IMR-90 (cell line): ENCODE measurements at regions not wholly inside any gene's neighbourhood (a gene's known extent, or its start where the extent isn't known, plus 50 kb on each side); places are given as distances from the start of the nearest gene placed in this dataset.

Experiments
- ATAC-seq: fragments of 200-7000 bp; cut with Tn5 transposase; 2 replicates; pipeline ENCODE4 v1.9.1; 2020; ENCODE audit warnings: low read depth, mild to moderate bottlenecking, moderate library complexity
- BruUV-seq: library from RNA; stranded (reverse); fragments of 400-500 nt; replicated peaks from 2 replicates; lab custom pipeline; 2021; lab: Mats Ljungman, UMichigan
- CTCF ChIA-PET: fragments of 300-600 bp; formaldehyde crosslinking; extraction: SDS; loops from one replicate; lab custom pipeline; 2021; ENCODE audit warnings: antibody characterized with exemption; lab: Yijun Ruan, JAX
- POLR2A ChIA-PET: fragments of 300-600 bp; sonication (Branson Sonifier 250); formaldehyde crosslinking; loops from one replicate; lab custom pipeline; 2022; ENCODE audit warnings: antibody characterized with exemption; ENCODE audit not compliant: unreplicated experiment; lab: Charles Lee
- DNase-seq: peaks from one replicate; pipeline ENCODE4 v3.0.0; 2013
- H2AFZ ChIP-seq: replicated peaks from 2 replicates; pipeline ENCODE3; 2013; ENCODE audit warnings: low read length, mild to moderate bottlenecking; ENCODE audit not compliant: poor library complexity
- H2AK5ac ChIP-seq: 2 replicates; pipeline ENCODE4 v1.6.1; 2013; ENCODE audit warnings: low read depth, low read length, inconsistent platforms
- H2AK9ac ChIP-seq: replicated peaks from 2 replicates; pipeline ENCODE3; 2013; ENCODE audit warnings: mild to moderate bottlenecking, low read depth, low read length, moderate library complexity; ENCODE audit not compliant: poor library complexity
- H2BK120ac ChIP-seq: 2 replicates; pipeline ENCODE4 v1.6.1; 2013; ENCODE audit warnings: low read depth, low read length, inconsistent platforms
- H2BK15ac ChIP-seq: 3 replicates; pipeline ENCODE4 v1.6.1; 2013; ENCODE audit warnings: low read depth, low read length, inconsistent platforms
- H2BK20ac ChIP-seq: 2 replicates; pipeline ENCODE4 v1.6.1; 2013; ENCODE audit warnings: low read depth, mild to moderate bottlenecking, inconsistent platforms, low read length, moderate library complexity
- H2BK5ac ChIP-seq: 2 replicates; pipeline ENCODE4 v1.6.1; 2013; ENCODE audit warnings: mild to moderate bottlenecking, low read depth, low read length, inconsistent platforms; ENCODE audit not compliant: poor library complexity, severe bottlenecking
- H3K14ac ChIP-seq: replicated peaks from 2 replicates; pipeline ENCODE4 v1.6.1; 2013; ENCODE audit warnings: low read depth, low read length, inconsistent platforms
- H3K18ac ChIP-seq: 2 replicates; pipeline ENCODE4 v1.6.1; 2013; ENCODE audit warnings: low read depth, low read length, control low read depth
- H3K23ac ChIP-seq: 2 replicates; pipeline ENCODE4 v1.6.1; 2013; ENCODE audit warnings: low read depth, low read length, inconsistent platforms
- H3K27ac ChIP-seq: 2 replicates; pipeline ENCODE4 v1.5.1; 2013; ENCODE audit warnings: mild to moderate bottlenecking, control low read depth, low read length; ENCODE audit not compliant: insufficient read depth
- H3K27me3 ChIP-seq: 2 replicates; pipeline ENCODE4 v1.6.1; 2013; ENCODE audit warnings: low read length; ENCODE audit not compliant: control insufficient read depth, insufficient read depth
- H3K36me3 ChIP-seq: 2 replicates; pipeline ENCODE4 v1.6.1; 2013; ENCODE audit warnings: low read length, mixed read lengths; ENCODE audit not compliant: control insufficient read depth, insufficient read depth
- H3K4ac ChIP-seq: 2 replicates; pipeline ENCODE4 v1.6.1; 2013; ENCODE audit warnings: low read depth, low read length, inconsistent platforms
- H3K4me1 ChIP-seq: 2 replicates; pipeline ENCODE4 v1.6.1; 2013; ENCODE audit warnings: low read length, mixed read lengths; ENCODE audit not compliant: control insufficient read depth, insufficient read depth
- H3K4me2 ChIP-seq: 2 replicates; pipeline ENCODE4 v1.6.1; 2013; ENCODE audit warnings: low read depth, mild to moderate bottlenecking, control low read depth, low read length, moderate library complexity
- H3K4me3 ChIP-seq: 2 replicates; pipeline ENCODE4 v1.5.1; 2013; ENCODE audit warnings: low read depth, mild to moderate bottlenecking, control low read depth, low read length, moderate library complexity; ENCODE audit not compliant: insufficient read depth
- H3K56ac ChIP-seq: 2 replicates; pipeline ENCODE4 v1.6.1; 2013; ENCODE audit warnings: low read length, inconsistent platforms; ENCODE audit not compliant: insufficient read depth; ENCODE audit errors: extremely low read depth
- H3K79me1 ChIP-seq, 2 experiments: 2 replicates each; pipeline ENCODE4 v1.6.1; 2013; ENCODE audit warnings: low read length in 2 of 2, inconsistent platforms in 1 of 2, low read depth in 1 of 2
- H3K9ac ChIP-seq: 2 replicates; pipeline ENCODE4 v1.6.1; 2013; ENCODE audit warnings: low read depth, low read length, control low read depth
- H3K9me1 ChIP-seq: 2 replicates; pipeline ENCODE4 v1.6.1; 2013; ENCODE audit warnings: low read length, inconsistent platforms; ENCODE audit not compliant: insufficient read depth
- H3K9me3 ChIP-seq: 2 replicates; pipeline ENCODE4 v1.6.1; 2013; ENCODE audit warnings: low read length; ENCODE audit not compliant: control insufficient read depth, insufficient read depth
- H4K20me1 ChIP-seq: 2 replicates; pipeline ENCODE4 v1.6.1; 2013; ENCODE audit warnings: low read length, inconsistent platforms; ENCODE audit not compliant: insufficient read depth
- H4K5ac ChIP-seq: 2 replicates; pipeline ENCODE4 v1.6.1; 2013; ENCODE audit warnings: mild to moderate bottlenecking, low read depth, low read length, control low read depth
- H4K8ac ChIP-seq, 2 experiments: 2 replicates each; pipeline ENCODE4 v1.6.1; 2013; ENCODE audit warnings: low read depth in 2 of 2, low read length in 2 of 2, control low read depth in 1 of 2, inconsistent platforms in 1 of 2
- H4K91ac ChIP-seq: 2 replicates; pipeline ENCODE4 v1.6.1; 2013; ENCODE audit warnings: low read depth, low read length, inconsistent platforms; ENCODE audit not compliant: insufficient read depth
- MAFK ChIP-seq: IDR thresholded peaks from 2 replicates; pipeline ENCODE4 v1.6.1; 2012; ENCODE audit warnings: low read depth, low read length, improper control_type of control experiment
- WGBS, 2 experiments: methylation state at CpG; one replicate each; pipeline versions ENCODE4 v1.1.5 to v1.1.7; 2013; ENCODE audit warnings: missing lambda C conversion rate in 2 of 2; ENCODE audit not compliant: insufficient read length in 1 of 2; ENCODE audit errors: extremely low coverage in 2 of 2; 5-methylcytosine and 5-hydroxymethylcytosine counted together
- dilution Hi-C: fragments of 300-500 bp; cut with HindIII; formaldehyde crosslinking; loops from one replicate; pipeline ENCODE4 v1.14.3; 2018; ENCODE audit warnings: low sequenced_read_pairs; ENCODE audit not compliant: unreplicated experiment
- in situ Hi-C: fragments of 300-500 bp; cut with MboI; formaldehyde crosslinking; loops from 3 replicates; pipeline ENCODE4 v1.14.3; 2019; ENCODE audit warnings: low sequenced_read_pairs, inconsistent platforms, mixed read lengths
- intact Hi-C: fragments of 100-400 bp; cut with micrococcal nuclease; formaldehyde crosslinking; loops from 2 replicates; pipeline ENCODE4 v1.10.0; 2022

- Histone ChIP-seq H3K4me3 (no peak overlapping the region), H2AFZ (no peak overlapping the region), H4K20me1 (no peaks in the 10 kb centered on the region), H4K8ac (no peak overlapping the region), H3K4me2 (no peak overlapping the region), H3K4me1 (no peaks in the 10 kb centered on the region), H3K79me1 (no peaks in the 10 kb centered on the region), H3K36me3 (no peaks in the 10 kb centered on the region), H3K14ac (no peak overlapping the region), H3K18ac (no peak overlapping the region), H4K91ac (no peak overlapping the region), H3K9me1 (no peaks in the 10 kb centered on the region), H2BK20ac (no peak overlapping the region), H4K5ac (no peak overlapping the region), H3K4ac (no peak overlapping the region), H2AK5ac (no peak overlapping the region), H2AK9ac (no peak overlapping the region), H2BK5ac (no peak overlapping the region), H3K27ac (no peak overlapping the region), H2BK120ac (no peak overlapping the region), H2BK15ac (no peak overlapping the region), H3K9me3 (no peaks in the 10 kb centered on the region), H3K23ac (no peak overlapping the region), H3K27me3 (no peaks in the 10 kb centered on the region), H3K9ac (no peak overlapping the region), H3K56ac (no peak overlapping the region)
- no peak for TF ChIP-seq MAFK
- in situ Hi-C loops (no loop called here), intact Hi-C loops (no loop called here), dilution Hi-C loops (no loop called here)
- ChIA-PET CTCF (no interaction called here), POLR2A (no interaction called here)
- no CpG with 5 or more reads among the region's 3 CpGs for WGBS, 2 experiments
- ATAC-seq = no peak
- DNase-seq = no peak
- BruUV-seq = no TSS peak
Measured at GRCh38 chr16:54812229-54812628, 118.4 kb upstream of the IRX5 start.
